Mesendoderm (in vitro differentiated cells): ENCODE measurements at regions not wholly inside any gene's neighbourhood (a gene's known extent, or its start where the extent isn't known, plus 50 kb on each side); places are given as distances from the start of the nearest gene placed in this dataset.

Experiments
- DNase-seq: peaks from one replicate; pipeline ENCODE4 v3.0.0; 2013
- H2AK5ac ChIP-seq: 2 replicates; pipeline ENCODE4 v1.6.1; 2013; ENCODE audit warnings: low read length, inconsistent platforms
- H2BK120ac ChIP-seq: 2 replicates; pipeline ENCODE4 v1.6.1; 2013; ENCODE audit warnings: low read depth, mild to moderate bottlenecking, low read length, moderate library complexity, mixed read lengths
- H2BK15ac ChIP-seq: replicated peaks from 2 replicates; pipeline ENCODE4 v1.6.1; 2013; ENCODE audit warnings: low read depth, mild to moderate bottlenecking, moderate library complexity
- H2BK5ac ChIP-seq: 2 replicates; pipeline ENCODE4 v1.6.1; 2013; ENCODE audit warnings: low read length, inconsistent platforms
- H3K18ac ChIP-seq: 2 replicates; pipeline ENCODE4 v1.6.1; 2013; ENCODE audit warnings: mild to moderate bottlenecking, low read length, mixed read lengths
- H3K23ac ChIP-seq: one replicate; pipeline ENCODE4 v1.6.1; 2013; ENCODE audit warnings: low read length
- H3K27ac ChIP-seq: 2 replicates; pipeline ENCODE4 v1.5.1; 2013; ENCODE audit warnings: low read depth, mild to moderate bottlenecking, inconsistent platforms, low read length, moderate library complexity
- H3K27me3 ChIP-seq: 2 replicates; pipeline ENCODE4 v1.6.1; 2013; ENCODE audit warnings: low read length, control low read depth, mild to moderate bottlenecking, inconsistent platforms; ENCODE audit not compliant: insufficient read depth, poor library complexity
- H3K36me3 ChIP-seq: 2 replicates; pipeline ENCODE4 v1.6.1; 2013; ENCODE audit warnings: low read length, inconsistent platforms; ENCODE audit not compliant: control insufficient read depth, insufficient read depth
- H3K4ac ChIP-seq: one replicate; pipeline ENCODE4 v1.6.1; 2013; ENCODE audit warnings: low read depth, mild to moderate bottlenecking, low read length, moderate library complexity
- H3K4me1 ChIP-seq: 2 replicates; pipeline ENCODE4 v1.6.1; 2013; ENCODE audit warnings: low read depth, low read length, inconsistent platforms; ENCODE audit not compliant: control insufficient read depth
- H3K4me2 ChIP-seq: 2 replicates; pipeline ENCODE4 v1.6.1; 2013; ENCODE audit warnings: low read length
- H3K4me3 ChIP-seq: 2 replicates; pipeline ENCODE4 v1.5.1; 2013; ENCODE audit warnings: mild to moderate bottlenecking, low read length
- H3K56ac ChIP-seq: one replicate; pipeline ENCODE4 v1.6.1; 2013; ENCODE audit warnings: low read length
- H3K79me1 ChIP-seq: 2 replicates; pipeline ENCODE4 v1.6.1; 2013; ENCODE audit warnings: low read length, inconsistent platforms
- H3K79me2 ChIP-seq: 2 replicates; pipeline ENCODE4 v1.6.1; 2013; ENCODE audit warnings: mild to moderate bottlenecking, low read length; ENCODE audit not compliant: control insufficient read depth, insufficient read depth
- H3K9ac ChIP-seq: 2 replicates; pipeline ENCODE4 v1.6.1; 2013; ENCODE audit warnings: low read length, inconsistent platforms
- H4K5ac ChIP-seq: one replicate; pipeline ENCODE4 v1.6.1; 2013; ENCODE audit warnings: low read length
- H4K8ac ChIP-seq: one replicate; pipeline ENCODE4 v1.6.1; 2013; ENCODE audit warnings: low read depth, mild to moderate bottlenecking, control low read depth, low read length, moderate library complexity
- WGBS: extraction: QIAGEN DNeasy Blood & Tissue Kit; methylation state at CpG from one replicate; pipeline ENCODE4 v1.1.7; 2013; ENCODE audit warnings: low lambda C conversion rate, missing lambda C conversion rate; ENCODE audit not compliant: insufficient coverage; ENCODE audit errors: extremely low coverage; 5-methylcytosine and 5-hydroxymethylcytosine counted together

- H3K4me3 ChIP-seq: no peak overlapping the region
- H4K8ac ChIP-seq: no peak overlapping the region
- H3K79me1 ChIP-seq: no peaks in the 10 kb centered on the region
- H3K18ac ChIP-seq: no peak overlapping the region
- no peak overlapping the region for H2AK5ac ChIP-seq
- H3K27ac ChIP-seq: no peak overlapping the region
- no peak overlapping the region for H2BK120ac ChIP-seq
- H2BK5ac ChIP-seq: no peak overlapping the region
- H3K79me2 ChIP-seq: no peaks in the 10 kb centered on the region
- no peak for DNase-seq
- no peak overlapping the region for H3K56ac ChIP-seq
- no peaks in the 10 kb centered on the region for H3K27me3 ChIP-seq
- no CpG with 5 or more reads among the region's 5 CpGs for WGBS
- H3K4me2 ChIP-seq: no peak overlapping the region
- no peak overlapping the region for H2BK15ac ChIP-seq
- no peak overlapping the region for H4K5ac ChIP-seq
- no peak overlapping the region for H3K9ac ChIP-seq
- no peaks in the 10 kb centered on the region for H3K36me3 ChIP-seq
- H3K23ac ChIP-seq: no peak overlapping the region
- H3K4me1 ChIP-seq: no peaks in the 10 kb centered on the region
- H3K4ac ChIP-seq: no peak overlapping the region
These were observed 1093.2 kb downstream of the ADGRL2 start for GRCh38 chr1:82893712-82894470.

- no peak overlapping the region for H3K27ac ChIP-seq
- no peak overlapping the region for H2BK120ac ChIP-seq
- H3K4me3 ChIP-seq: no peak overlapping the region
- H3K4me1 ChIP-seq: no peaks in the 10 kb centered on the region
- no peaks in the 10 kb centered on the region for H3K36me3 ChIP-seq
- no peak overlapping the region for H4K5ac ChIP-seq
- H3K4ac ChIP-seq: no peak overlapping the region
- H3K56ac ChIP-seq: no peak overlapping the region
- H3K9ac ChIP-seq: no peak overlapping the region
- H3K18ac ChIP-seq: no peak overlapping the region
- H3K23ac ChIP-seq: no peak overlapping the region
- H4K8ac ChIP-seq: no peak overlapping the region
- no peak overlapping the region for H3K4me2 ChIP-seq
- H2BK5ac ChIP-seq: no peak overlapping the region
- H2AK5ac ChIP-seq: no peak overlapping the region
- no peaks in the 10 kb centered on the region for H3K27me3 ChIP-seq
- WGBS: no CpG with 5 or more reads among the region's 3 CpGs
- no peak overlapping the region for H2BK15ac ChIP-seq
- H3K79me2 ChIP-seq: no peaks in the 10 kb centered on the region
- H3K79me1 ChIP-seq: no peaks in the 10 kb centered on the region
- no peak for DNase-seq
These were observed 1079.8 kb downstream of the ADGRL2 start for GRCh38 chr1:82880506-82880905.

GRCh38 chr1:82879701-82880305 lies 1079.1 kb downstream of the ADGRL2 start:
- Histone ChIP-seq H3K4me1 (no peaks in the 10 kb centered on the region), H3K36me3 (no peaks in the 10 kb centered on the region), H3K4me2 (no peak overlapping the region), H3K79me2 (no peaks in the 10 kb centered on the region), H2BK15ac (no peak overlapping the region), H2AK5ac (no peak overlapping the region), H3K4ac (no peak overlapping the region), H3K79me1 (no peaks in the 10 kb centered on the region), H2BK120ac (no peak overlapping the region), H3K18ac (no peak overlapping the region), H3K23ac (no peak overlapping the region), H3K27me3 (no peaks in the 10 kb centered on the region), H3K9ac (no peak overlapping the region), H2BK5ac (no peak overlapping the region), H3K27ac (no peak overlapping the region), H3K56ac (no peak overlapping the region), H4K8ac (no peak overlapping the region), H3K4me3 (no peak overlapping the region), H4K5ac (no peak overlapping the region)
- no peak for DNase-seq
- WGBS: no CpG with 5 or more reads among the region's 4 CpGs

- Histone ChIP-seq H3K36me3 (no peaks in the 10 kb centered on the region), H3K27me3 (no peaks in the 10 kb centered on the region), H3K79me2 (no peaks in the 10 kb centered on the region), H2AK5ac (no peak overlapping the region), H4K8ac (no peak overlapping the region), H3K4me1 (no peaks in the 10 kb centered on the region), H4K5ac (no peak overlapping the region), H3K23ac (no peak overlapping the region), H3K4me2 (no peak overlapping the region), H3K27ac (no peak overlapping the region), H2BK15ac (no peak overlapping the region), H2BK120ac (no peak overlapping the region), H3K18ac (no peak overlapping the region), H3K79me1 (no peaks in the 10 kb centered on the region), H3K56ac (no peak overlapping the region), H2BK5ac (no peak overlapping the region), H3K4ac (no peak overlapping the region), H3K4me3 (no peak overlapping the region), H3K9ac (no peak overlapping the region)
- WGBS: no CpG with 5 or more reads among the region's 1 CpG
- no peak for DNase-seq
These were observed 1074.4 kb downstream of the ADGRL2 start for GRCh38 chr1:82875170-82875569.

GRCh38 chr1:82874041-82874440 lies 1073.3 kb downstream of the ADGRL2 start:
- DNase-seq: no peak
- H3K4me1 ChIP-seq: no peaks in the 10 kb centered on the region
- no peaks in the 10 kb centered on the region for H3K27me3 ChIP-seq
- H4K5ac ChIP-seq: no peak overlapping the region
- H3K79me2 ChIP-seq: no peaks in the 10 kb centered on the region
- H3K79me1 ChIP-seq: no peaks in the 10 kb centered on the region
- no peak overlapping the region for H3K4me2 ChIP-seq
- H3K9ac ChIP-seq: no peak overlapping the region
- no peak overlapping the region for H3K18ac ChIP-seq
- H4K8ac ChIP-seq: no peak overlapping the region
- H3K23ac ChIP-seq: no peak overlapping the region
- no peak overlapping the region for H2BK120ac ChIP-seq
- no peak overlapping the region for H3K4ac ChIP-seq
- H3K27ac ChIP-seq: no peak overlapping the region
- H3K36me3 ChIP-seq: no peaks in the 10 kb centered on the region
- H2AK5ac ChIP-seq: no peak overlapping the region
- no peak overlapping the region for H2BK15ac ChIP-seq
- no peak overlapping the region for H3K56ac ChIP-seq
- no peak overlapping the region for H3K4me3 ChIP-seq
- H2BK5ac ChIP-seq: no peak overlapping the region

- no peak overlapping the region for H3K18ac ChIP-seq
- no CpG with 5 or more reads among the region's 2 CpGs for WGBS
- no peak overlapping the region for H3K23ac ChIP-seq
- H2BK5ac ChIP-seq: no peak overlapping the region
- no peak overlapping the region for H2BK120ac ChIP-seq
- H4K5ac ChIP-seq: no peak overlapping the region
- no peak overlapping the region for H2BK15ac ChIP-seq
- no peak overlapping the region for H4K8ac ChIP-seq
- DNase-seq: no peak
- no peak overlapping the region for H2AK5ac ChIP-seq
- H3K9ac ChIP-seq: no peak overlapping the region
- H3K36me3 ChIP-seq: no peaks in the 10 kb centered on the region
- H3K4ac ChIP-seq: no peak overlapping the region
- H3K79me2 ChIP-seq: no peaks in the 10 kb centered on the region
- no peaks in the 10 kb centered on the region for H3K27me3 ChIP-seq
- H3K4me2 ChIP-seq: no peak overlapping the region
- no peak overlapping the region for H3K4me3 ChIP-seq
- no peaks in the 10 kb centered on the region for H3K79me1 ChIP-seq
- no peak overlapping the region for H3K27ac ChIP-seq
- no peaks in the 10 kb centered on the region for H3K4me1 ChIP-seq
- no peak overlapping the region for H3K56ac ChIP-seq
These were observed 1069.6 kb downstream of the ADGRL2 start for GRCh38 chr1:82870332-82870731.
